HCT116 (cell line): ENCODE measurements at regions not wholly inside any gene's neighbourhood (a gene's known extent, or its start where the extent isn't known, plus 50 kb on each side); places are given as distances from the start of the nearest gene placed in this dataset.

Experiments used
- EZH2 ChIP-seq: fragments of 200-600 bp; sonication (generic); IDR thresholded peaks from 2 replicates; pipeline ENCODE4 v1.6.1; 2017; ENCODE audit warnings: antibody characterized with exemption, mixed run types
- EZH2phosphoT487 ChIP-seq: fragments of 200-600 bp; IDR thresholded peaks from 2 replicates; pipeline ENCODE4 v1.6.1; 2018; ENCODE audit warnings: antibody characterized with exemption, borderline replicate concordance
- TF ChIP-seq, protein P1 (sequence below), 3 experiments: fragments of 200-600 bp in 1 of 3; sonication (generic) in 1 of 3; IDR thresholded peaks in 2 of 3; conservative IDR thresholded peaks in 1 of 3; 2 replicates each; pipeline ENCODE4 v1.5.1; 2012 to 2017; ENCODE audit warnings: low read depth in 2 of 3, low read length in 2 of 3, antibody characterized with exemption in 1 of 3, borderline replicate concordance in 1 of 3, control low read depth in 1 of 3, mild to moderate bottlenecking in 1 of 3, mixed read lengths in 1 of 3, mixed run types in 1 of 3, moderate library complexity in 1 of 3; ENCODE audit not compliant: insufficient read depth in 1 of 3
- TF ChIP-seq, protein P2 (sequence below): IDR thresholded peaks from 2 replicates; pipeline ENCODE4 v1.6.1; 2011; ENCODE audit warnings: mild to moderate bottlenecking, low read length, moderate library complexity; ENCODE audit not compliant: insufficient replicate concordance; ENCODE audit errors: extremely low read depth

DNA sequence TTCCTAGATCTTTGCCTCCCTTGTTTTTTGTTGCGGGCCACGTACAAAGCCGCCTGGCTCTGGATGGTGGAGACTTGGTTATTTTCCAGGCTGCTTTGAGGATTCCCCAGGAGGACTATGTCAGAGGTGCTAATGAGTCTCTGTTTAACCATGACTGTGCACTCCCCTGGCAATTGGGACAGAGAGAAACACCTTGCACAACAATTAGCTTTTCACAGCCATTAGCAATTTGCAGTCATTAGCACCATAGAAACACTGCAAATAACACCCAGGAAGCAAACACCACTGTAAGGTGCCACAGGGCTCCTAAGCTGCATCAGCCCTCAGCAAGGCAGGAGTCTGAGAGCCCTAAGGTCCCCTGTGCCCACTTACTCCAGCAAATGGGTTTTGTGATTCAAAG lies 201.0 kb upstream of the VLDLR start:
- TF ChIP-seq, protein P1, sequence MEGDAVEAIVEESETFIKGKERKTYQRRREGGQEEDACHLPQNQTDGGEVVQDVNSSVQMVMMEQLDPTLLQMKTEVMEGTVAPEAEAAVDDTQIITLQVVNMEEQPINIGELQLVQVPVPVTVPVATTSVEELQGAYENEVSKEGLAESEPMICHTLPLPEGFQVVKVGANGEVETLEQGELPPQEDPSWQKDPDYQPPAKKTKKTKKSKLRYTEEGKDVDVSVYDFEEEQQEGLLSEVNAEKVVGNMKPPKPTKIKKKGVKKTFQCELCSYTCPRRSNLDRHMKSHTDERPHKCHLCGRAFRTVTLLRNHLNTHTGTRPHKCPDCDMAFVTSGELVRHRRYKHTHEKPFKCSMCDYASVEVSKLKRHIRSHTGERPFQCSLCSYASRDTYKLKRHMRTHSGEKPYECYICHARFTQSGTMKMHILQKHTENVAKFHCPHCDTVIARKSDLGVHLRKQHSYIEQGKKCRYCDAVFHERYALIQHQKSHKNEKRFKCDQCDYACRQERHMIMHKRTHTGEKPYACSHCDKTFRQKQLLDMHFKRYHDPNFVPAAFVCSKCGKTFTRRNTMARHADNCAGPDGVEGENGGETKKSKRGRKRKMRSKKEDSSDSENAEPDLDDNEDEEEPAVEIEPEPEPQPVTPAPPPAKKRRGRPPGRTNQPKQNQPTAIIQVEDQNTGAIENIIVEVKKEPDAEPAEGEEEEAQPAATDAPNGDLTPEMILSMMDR (IDR thresholded peaks at IDR 0.05 in 2 of 3, conservative IDR thresholded peaks at IDR 0.05 in 1 of 3; ENCODE audit: borderline replicate concordance in 1 of 3, insufficient read depth in 1 of 3, low read depth in 2 of 3, low read length in 2 of 3): no peak
- TF ChIP-seq EZH2phosphoT487: no peak
- TF ChIP-seq, protein P2, sequence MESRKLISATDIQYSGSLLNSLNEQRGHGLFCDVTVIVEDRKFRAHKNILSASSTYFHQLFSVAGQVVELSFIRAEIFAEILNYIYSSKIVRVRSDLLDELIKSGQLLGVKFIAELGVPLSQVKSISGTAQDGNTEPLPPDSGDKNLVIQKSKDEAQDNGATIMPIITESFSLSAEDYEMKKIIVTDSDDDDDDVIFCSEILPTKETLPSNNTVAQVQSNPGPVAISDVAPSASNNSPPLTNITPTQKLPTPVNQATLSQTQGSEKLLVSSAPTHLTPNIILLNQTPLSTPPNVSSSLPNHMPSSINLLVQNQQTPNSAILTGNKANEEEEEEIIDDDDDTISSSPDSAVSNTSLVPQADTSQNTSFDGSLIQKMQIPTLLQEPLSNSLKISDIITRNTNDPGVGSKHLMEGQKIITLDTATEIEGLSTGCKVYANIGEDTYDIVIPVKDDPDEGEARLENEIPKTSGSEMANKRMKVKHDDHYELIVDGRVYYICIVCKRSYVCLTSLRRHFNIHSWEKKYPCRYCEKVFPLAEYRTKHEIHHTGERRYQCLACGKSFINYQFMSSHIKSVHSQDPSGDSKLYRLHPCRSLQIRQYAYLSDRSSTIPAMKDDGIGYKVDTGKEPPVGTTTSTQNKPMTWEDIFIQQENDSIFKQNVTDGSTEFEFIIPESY: no peak
- TF ChIP-seq EZH2: no peak
